ENCODE measurements at regions not wholly inside any gene's neighbourhood (a gene's known extent, or its start where the extent isn't known, plus 50 kb on each side); places are given as distances from the start of the nearest gene placed in this dataset.
"Not testable (repeated sequence)": the region's sequence is repeated elsewhere in the genome, so short reads cannot be mapped to it uniquely, and the experiment has no call there.

DNA sequence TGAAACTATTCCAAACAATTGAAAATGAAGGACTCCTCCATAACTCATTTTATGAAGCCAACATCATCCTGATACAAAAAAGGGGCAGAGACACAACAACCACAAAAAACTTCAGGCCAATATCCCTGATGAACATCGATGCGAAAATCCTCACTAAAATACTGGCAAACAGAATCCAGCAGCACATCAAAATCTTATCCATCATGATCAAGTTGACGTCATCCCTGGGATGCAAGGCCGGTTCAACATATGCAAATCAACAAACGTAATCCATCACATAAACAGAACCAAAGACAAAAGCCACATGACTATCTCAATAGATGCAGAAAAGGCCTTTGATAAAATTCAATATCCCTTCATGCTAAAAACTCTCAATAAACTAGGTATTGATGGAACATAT, 272.8 kb downstream of the RNF144B start:
- in situ Hi-C loops (cut with MboI; ENCODE audit: low pct_unique_long_range_greater_than_20kb, low sequenced_read_pairs); DNase-seq: not testable (repeated sequence)

DNA sequence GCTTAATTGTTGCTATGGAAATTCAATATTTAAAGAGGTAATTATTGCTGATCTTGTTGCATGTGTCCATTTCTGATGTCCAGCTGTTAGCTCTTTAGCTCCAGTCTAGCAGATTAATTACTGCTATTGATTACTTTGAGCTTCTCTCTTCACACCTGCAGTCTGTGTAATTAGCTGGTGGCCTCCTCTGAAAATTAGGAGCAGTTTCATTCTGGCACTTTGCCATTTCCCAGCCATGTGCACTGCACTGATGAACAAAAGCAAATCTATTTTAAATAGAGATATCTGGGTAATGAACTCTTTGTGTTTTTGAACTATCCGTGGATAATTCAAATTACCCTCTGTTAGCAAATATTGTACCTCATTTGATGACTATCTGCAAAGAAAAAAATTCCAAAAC, 275.9 kb downstream of the RNF144B start:
- no peak for DNase-seq
- in situ Hi-C loops (cut with MboI; ENCODE audit: low pct_unique_long_range_greater_than_20kb, low sequenced_read_pairs), result no loop called here

DNA sequence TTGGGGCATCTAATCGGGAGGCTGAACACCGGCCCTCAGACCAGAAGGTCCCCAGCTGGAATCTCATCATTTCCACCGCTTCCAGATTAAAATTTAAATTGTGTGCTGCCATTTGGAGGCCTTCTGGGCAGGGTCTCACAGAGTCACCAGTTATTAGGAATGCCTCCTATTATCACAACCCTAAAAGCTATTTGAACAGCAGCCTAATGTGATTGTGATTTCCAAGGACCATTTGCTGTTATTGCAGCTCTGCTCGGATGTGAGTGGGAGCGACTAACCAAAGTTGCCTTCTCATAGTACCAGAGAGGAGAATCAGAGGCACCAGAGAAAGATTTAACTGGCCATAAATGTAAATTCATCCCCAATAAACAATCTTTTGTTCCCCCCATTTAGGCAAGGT, 277.3 kb downstream of the RNF144B start:
- in situ Hi-C loops (cut with MboI; ENCODE audit: low pct_unique_long_range_greater_than_20kb, low sequenced_read_pairs), result no loop called here
- no peak for DNase-seq

DNA sequence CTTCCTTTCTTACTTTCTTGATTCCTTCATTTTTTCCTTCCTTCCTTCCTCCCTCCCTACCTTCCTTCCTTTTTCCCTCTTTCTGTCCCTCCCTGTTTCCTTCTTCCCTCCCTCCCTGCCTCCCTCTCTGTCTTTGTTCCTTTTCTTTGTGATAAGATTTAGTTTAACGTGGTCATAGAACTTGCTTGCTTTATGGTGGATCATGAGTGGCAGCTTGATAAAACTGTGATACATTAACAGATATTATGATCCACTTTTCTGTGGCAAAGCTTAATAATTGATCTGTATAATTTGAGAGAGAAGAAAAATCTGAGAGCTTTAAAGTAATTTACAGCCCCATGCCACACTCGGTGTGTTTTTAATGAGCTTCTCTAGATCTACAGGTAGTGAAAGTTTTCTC, 280.5 kb downstream of the RNF144B start:
- in situ Hi-C loops (cut with MboI; ENCODE audit: low pct_unique_long_range_greater_than_20kb, low sequenced_read_pairs), result no loop called here
- DNase-seq, result no peak

DNA sequence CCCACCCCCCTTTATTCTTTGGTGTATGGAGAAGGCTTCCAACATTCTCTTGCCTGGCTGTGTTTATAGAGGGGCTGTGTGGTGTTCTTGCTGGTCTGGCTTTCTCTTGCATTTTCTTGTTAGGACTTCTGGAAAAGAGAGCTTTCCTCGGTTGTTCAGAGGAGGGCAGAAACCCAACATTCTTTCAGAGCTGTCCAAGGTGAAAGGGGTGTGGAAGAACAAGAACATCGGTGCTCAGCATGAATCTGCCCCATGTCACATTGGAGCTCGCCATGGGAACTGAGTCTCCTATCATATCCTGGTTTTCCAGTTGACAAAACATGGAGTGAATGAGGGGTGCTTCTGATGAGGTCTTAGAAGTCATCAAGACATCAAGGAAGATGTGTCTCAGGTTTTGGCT, 281.8 kb downstream of the RNF144B start:
- in situ Hi-C loops (cut with MboI; ENCODE audit: low pct_unique_long_range_greater_than_20kb, low sequenced_read_pairs), result no loop called here
- no peak for DNase-seq

GRCh38 chr6:18672852-18673251, 285.7 kb downstream of the RNF144B start:
- DNase-seq, result no peak
- in situ Hi-C loops (cut with MboI; ENCODE audit: low pct_unique_long_range_greater_than_20kb, low sequenced_read_pairs), result no loop called here

DNA sequence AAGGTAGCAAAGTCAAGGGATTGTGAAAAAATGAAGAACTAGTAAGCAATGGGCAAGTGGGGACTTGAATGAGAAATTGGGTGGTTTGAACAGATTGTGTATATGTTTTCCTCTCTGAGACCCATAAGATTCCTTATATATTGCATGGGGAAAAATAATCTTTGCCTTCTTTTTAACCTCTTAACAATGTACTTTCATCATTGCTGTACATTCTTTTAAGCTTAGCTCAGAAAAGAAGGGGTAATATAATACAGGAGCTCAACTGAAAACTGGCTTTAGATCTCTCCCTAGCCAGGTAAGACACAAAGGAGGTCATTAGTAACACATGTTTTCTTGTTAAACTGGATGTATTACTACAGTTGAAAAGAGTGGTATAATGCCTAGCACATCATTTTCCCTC, 287.2 kb downstream of the RNF144B start:
- in situ Hi-C loops (cut with MboI; ENCODE audit: low pct_unique_long_range_greater_than_20kb, low sequenced_read_pairs), result no loop called here
- DNase-seq, result no peak

DNA sequence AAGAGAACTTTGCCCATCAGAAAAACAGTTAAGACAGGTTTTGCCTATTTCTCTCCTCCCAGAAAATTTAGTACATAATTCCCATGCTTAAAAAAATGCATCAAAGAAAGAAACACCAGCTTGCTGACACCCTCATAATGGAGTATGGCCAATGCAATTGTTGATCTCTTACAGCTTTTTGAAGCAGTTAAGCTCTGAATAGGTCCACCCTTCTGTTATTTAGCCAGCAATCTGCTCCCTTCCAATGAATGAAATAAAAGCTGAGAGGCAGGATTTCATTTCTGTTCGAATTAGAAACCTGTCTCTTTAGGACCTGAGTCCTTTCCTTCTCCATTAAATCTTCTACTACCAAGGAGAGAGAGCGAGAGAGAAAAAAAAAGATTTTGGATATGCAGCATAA, 288.7 kb downstream of the RNF144B start:
- no peak for DNase-seq
- in situ Hi-C loops (cut with MboI; ENCODE audit: low pct_unique_long_range_greater_than_20kb, low sequenced_read_pairs), result no loop called here

- no peak for DNase-seq
- in situ Hi-C loops (cut with MboI; ENCODE audit: low pct_unique_long_range_greater_than_20kb, low sequenced_read_pairs), result no loop called here
Observed at GRCh38 chr6:18676548-18676947, 289.4 kb downstream of the RNF144B start.

DNA sequence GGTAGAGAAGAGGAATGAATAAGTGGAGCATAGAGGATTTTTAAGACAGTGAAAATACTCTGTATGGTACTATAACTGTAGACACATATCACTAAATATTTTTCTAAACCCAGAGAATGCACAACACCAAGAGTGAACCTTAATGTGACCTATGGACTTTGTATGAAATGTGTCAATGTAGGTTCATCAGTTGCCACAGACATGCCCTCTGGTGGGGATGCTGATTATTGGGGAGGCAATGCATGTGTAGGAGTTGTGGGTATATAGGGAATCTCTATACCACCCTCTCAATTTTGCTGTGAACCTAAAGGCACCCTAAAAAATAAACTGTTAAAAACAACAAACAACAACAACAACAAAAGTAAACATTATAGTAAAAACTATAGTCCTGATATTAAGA, 293.7 kb downstream of the RNF144B start:
- in situ Hi-C loops (cut with MboI; ENCODE audit: low pct_unique_long_range_greater_than_20kb, low sequenced_read_pairs), result no loop called here

GRCh38 chr6:18681832-18682503, 294.8 kb downstream of the RNF144B start:
- no peak for DNase-seq
- in situ Hi-C loops (cut with MboI; ENCODE audit: low pct_unique_long_range_greater_than_20kb, low sequenced_read_pairs), result no loop called here

More for the DNA sequence above, 293.7 kb downstream of the RNF144B start:
- DNase-seq, result no peak

DNA sequence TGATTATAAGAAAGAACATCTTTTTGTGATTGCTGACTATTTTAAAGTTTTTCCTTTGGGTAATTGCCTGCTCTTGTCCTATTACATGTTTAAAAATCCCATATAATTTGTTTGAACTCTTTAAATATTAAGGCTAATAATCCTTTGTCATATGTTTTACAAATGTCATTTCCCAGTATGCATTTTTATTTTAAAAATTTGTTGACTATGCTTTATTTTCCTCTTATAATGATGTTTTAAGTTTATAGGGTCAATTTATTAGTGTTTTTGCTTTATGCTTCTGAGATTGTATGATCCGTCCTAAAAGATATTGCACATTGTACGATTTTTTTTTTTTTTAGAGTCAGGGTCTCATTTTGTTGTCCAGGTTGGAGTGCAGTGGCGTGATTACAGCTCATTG, 297.2 kb downstream of the RNF144B start:
- in situ Hi-C loops (cut with MboI; ENCODE audit: low pct_unique_long_range_greater_than_20kb, low sequenced_read_pairs), result no loop called here
- DNase-seq, result no peak

DNA sequence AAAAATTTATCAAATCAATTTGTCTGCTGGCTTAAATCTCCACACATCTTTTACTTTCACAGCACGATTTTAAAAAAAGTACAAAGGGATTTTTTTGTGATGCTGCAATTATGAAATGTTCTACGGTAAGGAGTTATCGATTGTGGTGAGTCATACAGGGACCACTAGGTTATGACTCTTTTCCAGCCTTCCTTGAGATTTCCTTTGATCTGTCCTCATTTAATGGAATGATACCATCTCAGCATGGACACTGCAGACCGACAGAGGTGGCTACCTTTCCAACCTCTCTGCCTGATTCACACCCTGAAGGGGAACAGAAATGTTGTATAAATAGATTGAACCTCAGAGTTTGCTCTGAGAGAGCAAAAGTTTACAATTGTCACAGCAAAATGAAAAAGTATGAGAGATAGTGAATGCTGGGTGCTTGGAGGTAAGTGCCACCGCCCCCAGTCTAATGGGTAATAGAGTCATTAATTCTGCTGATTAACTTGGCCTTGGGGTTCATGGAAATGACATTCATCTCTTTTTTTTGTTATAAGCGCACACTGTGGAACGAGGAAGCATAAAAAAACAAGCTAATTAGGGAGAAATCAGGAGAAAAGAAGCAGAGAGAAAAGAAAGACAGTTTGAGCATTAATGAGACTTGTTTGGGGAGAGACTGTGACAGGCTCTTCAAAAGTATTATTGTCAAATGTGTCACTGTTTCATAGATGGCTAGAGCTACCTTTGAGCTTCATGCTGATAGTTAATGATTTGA, 306.0 kb downstream of the RNF144B start:
- in situ Hi-C loops (cut with MboI; ENCODE audit: low pct_unique_long_range_greater_than_20kb, low sequenced_read_pairs), result no loop called here
- DNase-seq, result no peak

GRCh38 chr6:18693881-18694280, 306.7 kb downstream of the RNF144B start:
- no peak for DNase-seq
- in situ Hi-C loops (cut with MboI; ENCODE audit: low pct_unique_long_range_greater_than_20kb, low sequenced_read_pairs), result no loop called here

DNA sequence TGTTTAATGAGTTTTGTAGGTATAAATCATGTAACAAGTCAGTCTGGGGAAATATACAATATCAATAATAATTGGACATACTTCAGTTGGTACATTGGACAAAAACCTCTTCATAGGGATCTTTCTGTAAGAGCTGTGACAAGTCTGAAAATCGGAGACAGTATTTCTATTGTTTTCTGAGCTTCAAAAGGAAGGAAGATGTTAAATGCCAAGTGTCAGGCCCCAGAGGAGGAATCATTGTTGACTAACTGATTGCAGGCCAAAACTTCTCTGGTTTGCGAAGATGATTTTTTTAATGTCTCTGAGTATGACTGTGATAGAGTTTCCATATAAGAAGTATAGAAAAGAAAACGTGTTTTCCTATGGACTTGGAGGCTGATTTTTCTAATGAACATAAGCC, 316.4 kb downstream of the RNF144B start:
- in situ Hi-C loops (cut with MboI; ENCODE audit: low pct_unique_long_range_greater_than_20kb, low sequenced_read_pairs), result no loop called here

DNA sequence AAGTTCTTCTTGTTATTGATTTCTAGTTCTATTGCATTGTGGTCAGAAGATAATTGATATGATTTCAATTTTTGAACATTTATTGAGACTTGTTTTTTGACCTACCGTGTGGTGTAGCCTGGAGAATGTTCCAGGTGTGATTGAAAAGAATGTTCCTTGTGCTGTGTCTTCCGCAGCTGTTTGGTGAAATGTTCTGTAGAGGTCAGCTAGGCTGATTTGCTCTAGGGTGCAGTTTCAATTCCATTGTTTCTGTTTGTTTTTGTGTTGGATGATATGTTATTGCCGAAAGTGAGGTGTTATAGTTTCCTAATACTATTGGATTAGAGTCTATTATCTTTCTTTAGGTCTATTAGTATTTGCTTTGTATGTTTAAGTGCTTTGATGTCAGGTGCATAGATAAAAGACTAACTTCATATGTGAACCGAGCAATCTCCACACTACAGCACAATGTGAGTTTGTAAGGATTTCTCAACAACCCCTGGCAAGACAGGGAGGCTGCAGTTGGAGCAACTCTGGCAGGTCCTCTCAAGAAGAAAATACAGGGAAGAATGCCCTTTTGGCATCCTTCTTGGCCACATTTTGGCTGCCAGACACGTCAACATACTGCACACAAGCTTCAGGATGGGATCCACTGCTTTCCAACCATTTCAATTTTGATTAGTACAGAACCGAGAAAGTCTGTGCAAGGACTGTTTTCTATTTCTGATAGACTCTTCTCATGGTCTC, 320.7 kb downstream of the RNF144B start:
- no peak for DNase-seq
- in situ Hi-C loops (cut with MboI; ENCODE audit: low pct_unique_long_range_greater_than_20kb, low sequenced_read_pairs), result no loop called here

More for the DNA sequence above, 316.4 kb downstream of the RNF144B start:
- DNase-seq, result no peak

DNA sequence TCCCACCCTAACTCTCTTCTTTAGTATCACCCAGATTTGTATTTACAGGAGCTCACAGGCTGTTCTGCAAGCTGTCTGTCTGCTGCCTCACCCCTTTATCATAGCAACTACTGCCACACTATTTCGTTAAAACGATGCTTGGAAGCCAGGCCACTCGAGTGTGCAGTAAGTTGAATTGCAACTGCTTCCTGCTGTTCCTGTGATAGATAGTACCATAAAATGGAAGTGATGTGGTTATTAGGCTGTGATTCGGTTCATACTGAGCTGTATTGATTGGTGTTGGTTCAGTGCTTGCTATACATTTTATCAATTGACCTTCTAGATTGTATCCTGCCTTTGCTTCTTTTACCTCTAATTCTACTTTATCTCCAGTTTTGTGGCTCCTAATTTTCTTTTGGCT, 325.4 kb downstream of the RNF144B start:
- DNase-seq, result no peak
- in situ Hi-C loops (cut with MboI; ENCODE audit: low pct_unique_long_range_greater_than_20kb, low sequenced_read_pairs), result no loop called here

DNA sequence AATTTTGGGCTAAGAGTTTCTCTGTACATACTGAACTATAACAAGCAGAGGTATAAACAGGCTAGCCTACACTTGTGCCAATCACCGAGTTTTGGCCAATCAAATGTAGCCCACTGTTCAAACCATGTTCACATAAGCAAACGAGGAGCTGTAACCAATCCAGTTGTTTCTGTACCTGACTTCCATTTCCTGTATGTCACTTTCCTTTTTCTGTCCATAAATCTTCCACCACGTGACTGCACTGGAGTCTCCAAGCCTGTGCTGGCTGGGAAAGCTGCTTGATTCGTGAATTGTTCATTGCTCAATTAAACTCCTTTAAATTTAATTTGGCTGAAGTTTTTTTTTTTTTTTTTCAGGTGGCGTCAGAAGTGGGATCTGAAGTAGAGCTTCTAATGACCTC, 332.9 kb downstream of the RNF144B start:
- in situ Hi-C loops (cut with MboI; ENCODE audit: low pct_unique_long_range_greater_than_20kb, low sequenced_read_pairs), result no loop called here
- no peak for DNase-seq

DNA sequence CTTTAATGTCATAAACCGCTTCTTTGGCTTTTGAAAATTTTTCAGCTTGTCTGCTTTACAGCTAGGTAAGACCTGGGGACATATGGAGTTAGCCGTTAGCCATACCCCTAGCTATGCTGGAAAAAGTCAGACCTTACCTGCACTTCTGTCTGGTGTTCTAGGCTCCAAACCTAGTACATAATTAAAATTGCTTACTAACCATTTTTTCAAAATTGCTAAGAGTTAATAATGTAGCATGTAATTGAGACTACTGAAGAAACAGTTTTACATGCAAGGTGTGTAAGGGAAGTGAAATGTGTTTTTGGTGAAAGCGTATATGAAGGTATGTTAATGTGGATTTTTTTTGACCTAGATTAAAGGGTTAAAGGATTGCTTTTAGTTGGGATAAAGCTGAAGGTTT, 336.9 kb downstream of the RNF144B start:
- no peak for DNase-seq
- in situ Hi-C loops (cut with MboI; ENCODE audit: low pct_unique_long_range_greater_than_20kb, low sequenced_read_pairs), result no loop called here

- in situ Hi-C loops (cut with MboI; ENCODE audit: low pct_unique_long_range_greater_than_20kb, low sequenced_read_pairs), result no loop called here
- no peak for DNase-seq
Observed at GRCh38 chr6:18725449-18725848, 338.3 kb downstream of the RNF144B start.

Measured in KBM-7 (cell line).